ENCODE measurements at regions not wholly inside any gene's neighbourhood (a gene's known extent, or its start where the extent isn't known, plus 50 kb on each side); places are given as distances from the start of the nearest gene placed in this dataset.

DNA sequence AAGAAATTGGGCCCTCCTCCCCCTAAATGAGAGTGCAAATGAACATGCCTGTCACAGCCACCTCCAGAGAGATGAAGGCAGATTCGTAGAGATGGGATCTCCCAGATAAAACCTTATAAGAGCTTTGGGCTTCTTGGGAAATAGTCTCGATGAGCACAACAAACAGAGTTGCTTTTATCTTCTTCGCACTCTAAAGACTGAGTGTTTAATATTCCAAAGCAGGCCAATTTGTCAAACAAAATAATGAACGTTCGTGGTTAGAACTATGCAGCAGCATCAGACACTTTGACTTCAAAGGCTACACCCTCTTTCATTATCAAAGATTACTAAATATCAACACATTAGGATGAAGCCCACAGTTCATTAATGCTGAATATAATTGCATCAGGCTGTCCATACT, 256.2 kb downstream of the SKIDA1 start:
- Histone ChIP-seq H2BK12ac (ENCODE audit: low read depth, low read length) (no peak overlapping the region), H3K79me1 (ENCODE audit: low read depth, low read length) (peaks cover 5% of the 10 kb centered on the region), H3K9ac (replicated peaks in 1 of 4; ENCODE audit: extremely low read depth in 1 of 4, low read depth in 3 of 4, low read length in 3 of 4) (no peak overlapping the region), H3K27ac (ENCODE audit: low read depth, low read length) (no peak overlapping the region), H4K5ac (ENCODE audit: insufficient read length, low read depth, low read length) (no peak overlapping the region), H2BK20ac (ENCODE audit: low read length) (no peak overlapping the region), H3K4me1 (replicated peaks in 1 of 4; ENCODE audit: control insufficient read depth in 3 of 4, insufficient read depth in 4 of 4, low read length in 3 of 4) (no peaks in the 10 kb centered on the region), H3K23ac (ENCODE audit: insufficient read length) (no peak overlapping the region), H3K4me2 (ENCODE audit: insufficient read depth in 1 of 2, low read depth in 2 of 2, low read length in 2 of 2) (no peak overlapping the region), H2BK5ac (ENCODE audit: low read depth, low read length) (no peak overlapping the region), H3K14ac (ENCODE audit: insufficient read length) (no peak overlapping the region), H2BK120ac (replicated peaks; ENCODE audit: low read depth, low read length) (no peak overlapping the region), H3K4ac (replicated peaks; ENCODE audit: insufficient read length, low read depth, low read length) (no peak overlapping the region), H3K9me3 (ENCODE audit: insufficient read depth in 2 of 2, low read depth in 1 of 2, low read length in 1 of 2) (no peaks in the 10 kb centered on the region), H3K4me3 (ENCODE audit: extremely low read depth in 1 of 4, insufficient read depth in 2 of 4, low read depth in 3 of 4, low read length in 4 of 4) (no peak overlapping the region), H4K8ac (ENCODE audit: extremely low read depth, insufficient read depth, low read length) (no peak overlapping the region), H3K56ac (replicated peaks; ENCODE audit: insufficient read length, low read depth, low read length) (no peak overlapping the region), H3K36me3 (ENCODE audit: control insufficient read depth in 2 of 4, insufficient read depth in 4 of 4, low read length in 3 of 4) (peaks cover 0 to 11% (median 0%) of the 10 kb centered on the region in 4 experiments; a peak in 4 of 8 replicates), H3K23me2 (ENCODE audit: low read depth, low read length) (no peaks in the 10 kb centered on the region), H2BK15ac (ENCODE audit: low read length) (no peak overlapping the region), H3K79me2 (ENCODE audit: control insufficient read depth in 1 of 2, insufficient read depth in 2 of 2, low read length in 2 of 2) (no peaks in the 10 kb centered on the region; a peak in 2 of 4 replicates), H3K18ac (ENCODE audit: extremely low read depth, low read length) (no peak overlapping the region), H3K27me3 (replicated peaks in 1 of 4; ENCODE audit: control insufficient read depth in 3 of 4, extremely low read depth in 1 of 4, insufficient read depth in 3 of 4, low read length in 3 of 4) (no peaks in the 10 kb centered on the region), H4K91ac (replicated peaks; ENCODE audit: insufficient read length, low read length) (no peak overlapping the region), H2AK5ac (ENCODE audit: low read depth, low read length) (no peak overlapping the region), H2AFZ (ENCODE audit: low read length) (no peak overlapping the region), H4K20me1 (replicated peaks in 1 of 2; ENCODE audit: control insufficient read depth in 1 of 2, insufficient read depth in 2 of 2, low read length in 2 of 2) (no peaks in the 10 kb centered on the region)
- 88% methylated on average over 5 of the region's 5 CpGs; no CpG with 5 or more reads in 1 of the 2 experiments for WGBS, 2 experiments (ENCODE audit: extremely low coverage in 1 of 2, insufficient coverage in 1 of 2, insufficient read length in 1 of 2, insufficient replicate concordance in 2 of 2, low coverage in 1 of 2, low lambda C conversion rate in 2 of 2, missing lambda C conversion rate in 1 of 2)
- CTCF ChIA-PET (ENCODE audit: partially characterized antibody): interaction anchor here (0.6 to 3.6 kb wide), 20 partner anchors 9 to 1623 kb away, joined by 3 to 18 read pairs (median 4); no protein-coding TSS in a partner anchor
- DNase-seq (ENCODE audit: low read depth in 1 of 2, low spot score in 2 of 2): no peak
- POLR2A ChIA-PET (ENCODE audit: partially characterized antibody): no interaction called here
- FAIRE-seq: no peak
- no peak for TF ChIP-seq CHD2 (IDR thresholded peaks at IDR 0.05; ENCODE audit: low read length)
- no peak for TF ChIP-seq SIRT6 (IDR thresholded peaks at IDR 0.05; ENCODE audit: low read length)
- no peak for TF ChIP-seq RFX5 (IDR thresholded peaks at IDR 0.05; ENCODE audit: borderline replicate concordance, low read depth, low read length)
- no peak for TF ChIP-seq EP300 (IDR thresholded peaks at IDR 0.05; ENCODE audit: borderline replicate concordance in 1 of 2, low read depth in 2 of 2, low read length in 2 of 2)
- TF ChIP-seq GABPA (IDR thresholded peaks at IDR 0.05; ENCODE audit: borderline replicate concordance, insufficient read depth, low read length): no peak
- TF ChIP-seq KDM1A (IDR thresholded peaks at IDR 0.05; ENCODE audit: borderline replicate concordance, low read length): no peak
- TF ChIP-seq HDAC6 (IDR thresholded peaks at IDR 0.05; ENCODE audit: low read depth, low read length): no peak
- TF ChIP-seq, protein P1, sequence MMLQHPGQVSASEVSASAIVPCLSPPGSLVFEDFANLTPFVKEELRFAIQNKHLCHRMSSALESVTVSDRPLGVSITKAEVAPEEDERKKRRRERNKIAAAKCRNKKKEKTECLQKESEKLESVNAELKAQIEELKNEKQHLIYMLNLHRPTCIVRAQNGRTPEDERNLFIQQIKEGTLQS (IDR thresholded peaks at IDR 0.05; ENCODE audit: insufficient read depth, low read depth, low read length): no peak
- no peak for TF ChIP-seq BCL11A (IDR thresholded peaks at IDR 0.05; ENCODE audit: low read depth in 2 of 2, low read length in 2 of 2)
- TF ChIP-seq POLR2A (IDR thresholded peaks at IDR 0.05; ENCODE audit: control extremely low read depth in 1 of 2, low read depth in 2 of 2, low read length in 2 of 2): no peak
- no peak for TF ChIP-seq BACH1 (IDR thresholded peaks at IDR 0.05; ENCODE audit: low read length)
- no peak for TF ChIP-seq NANOG (IDR thresholded peaks at IDR 0.05; ENCODE audit: insufficient read depth, low read depth, low read length, poor library complexity, severe bottlenecking)
- no peak for TF ChIP-seq CTBP2 (IDR thresholded peaks at IDR 0.05; ENCODE audit: borderline replicate concordance, insufficient read depth, insufficient read length, low read length)
- TF ChIP-seq NRF1 (IDR thresholded peaks at IDR 0.05; ENCODE audit: low read depth, low read length): no peak
- no peak for TF ChIP-seq SUZ12 (IDR thresholded peaks at IDR 0.05; ENCODE audit: low read length)
